GM23248 (cell line): ENCODE measurements at regions not wholly inside any gene's neighbourhood (a gene's known extent, or its start where the extent isn't known, plus 50 kb on each side); places are given as distances from the start of the nearest gene placed in this dataset.

Experiments used
- EZH2 ChIP-seq: fragments of 200-600 bp; sonication (generic); IDR thresholded peaks from 2 replicates; pipeline ENCODE4 v1.6.1; 2018; ENCODE audit warnings: antibody characterized with exemption, mild to moderate bottlenecking; ENCODE audit not compliant: insufficient read depth, poor library complexity, severe bottlenecking
- EZH2phosphoT487 ChIP-seq: fragments of 200-600 bp; sonication (generic); IDR thresholded peaks from 2 replicates; pipeline ENCODE4 v1.6.1; 2018; ENCODE audit warnings: antibody characterized with exemption, moderate library complexity, mild to moderate bottlenecking, low read depth; ENCODE audit not compliant: insufficient read depth

GRCh38 chr3:140827894-140828293, 113.7 kb upstream of the SLC25A36 start:
- no peak for TF ChIP-seq EZH2
- TF ChIP-seq EZH2phosphoT487 = no peak
